ENCODE measurements at regions not wholly inside any gene's neighbourhood (a gene's known extent, or its start where the extent isn't known, plus 50 kb on each side); places are given as distances from the start of the nearest gene placed in this dataset.

DNA sequence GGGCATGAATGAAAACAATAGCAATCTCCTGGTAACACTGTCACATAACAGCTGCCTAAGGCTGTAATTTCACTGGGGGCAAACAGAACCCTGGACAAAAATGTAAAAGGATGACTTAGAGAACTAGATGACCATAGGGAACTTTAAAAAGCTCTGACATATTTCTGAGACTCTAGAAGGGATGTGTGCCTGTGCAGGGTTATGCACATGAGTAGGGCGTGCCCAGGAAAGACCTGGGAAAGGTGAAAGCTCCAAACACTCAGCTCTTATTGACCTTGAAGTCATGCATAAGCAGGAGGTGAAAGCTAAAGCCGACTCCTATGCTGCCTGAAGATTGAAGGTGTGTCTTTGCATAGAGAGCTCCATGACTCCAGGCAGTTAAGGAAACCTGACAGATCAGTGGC is 118.4 kb upstream of the BTBD3 start:
- Histone ChIP-seq H3K4me1 (ENCODE audit: control insufficient read depth, insufficient read depth, low read length) (no peaks in the 10 kb centered on the region), H3K9ac (ENCODE audit: control insufficient read depth, insufficient read depth, low read length) (no peak overlapping the region), H4K20me1 (ENCODE audit: control insufficient read depth, insufficient read depth) (no peaks in the 10 kb centered on the region), H3K27ac (ENCODE audit: control insufficient read depth, insufficient read depth) (no peak overlapping the region), H3K4me3 (no peak overlapping the region), H3K79me2 (ENCODE audit: control insufficient read depth, insufficient read depth, low read length) (no peaks in the 10 kb centered on the region), H2AFZ (ENCODE audit: control insufficient read depth, low read depth, low read length) (no peak overlapping the region), H3K27me3 (replicated peaks in 1 of 2; ENCODE audit: control insufficient read depth in 2 of 2, insufficient read depth in 2 of 2, low read length in 1 of 2) (no peaks in the 10 kb centered on the region), H3K36me3 (ENCODE audit: control insufficient read depth in 2 of 2, insufficient read depth in 2 of 2, low read length in 1 of 2) (no peaks in the 10 kb centered on the region), H3K4me2 (ENCODE audit: control insufficient read depth, insufficient read depth) (no peak overlapping the region), H3K9me3 (replicated peaks; ENCODE audit: control insufficient read depth, insufficient read depth, low read length) (no peaks in the 10 kb centered on the region)
- CTCF ChIA-PET, result interaction anchor here (1.5 kb wide), 1 partner anchor 10 kb away, joined by 4 read pairs; no protein-coding TSS in a partner anchor
- BruUV-seq (replicated peaks), result no TSS peak
- POLR2A ChIA-PET, result no interaction called here
- no peak for FAIRE-seq
- in situ Hi-C loops (cut with MboI) (no loop called here), intact Hi-C loops (cut with micrococcal nuclease; ENCODE audit: unreplicated experiment) (no loop called here)
- no peak for ATAC-seq
- RAD21 ChIA-PET (ENCODE audit: unreplicated experiment), result no interaction called here
- DNase-seq (ENCODE audit: low read depth, low spot score), result no peak
- SMC1A ChIA-PET (ENCODE audit: uncharacterized antibody, unreplicated experiment), result interaction anchor here (1.3 kb wide), 1 partner anchor 23 kb away, joined by 3 read pairs; no protein-coding TSS in a partner anchor
- WGBS (ENCODE audit: insufficient coverage, insufficient replicate concordance, low lambda C conversion rate, missing lambda C conversion rate), result 4% methylated on average over 2 of the region's 2 CpGs
- TF ChIP-seq SIX5 (IDR thresholded peaks at IDR 0.05; ENCODE audit: low read depth, low read length, severe bottlenecking) (no peak), CUX1 (IDR thresholded peaks at IDR 0.05; ENCODE audit: insufficient replicate concordance, low read depth, low read length) (no peak), TCF3 (IDR thresholded peaks at IDR 0.05; ENCODE audit: borderline replicate concordance, insufficient read depth, low read depth, low read length) (no peak), NRF1 (conservative IDR thresholded peaks at IDR 0.05; ENCODE audit: low read depth, low read length) (no peak), POU2F2 (IDR thresholded peaks at IDR 0.05; ENCODE audit: borderline replicate concordance, low read depth, low read length) (no peak), MTA3 (IDR thresholded peaks at IDR 0.05; ENCODE audit: borderline replicate concordance, low read length) (no peak), KAT2A (conservative IDR thresholded peaks at IDR 0.05; ENCODE audit: control insufficient read depth, low read depth, low read length) (no peak), RAD21 (IDR thresholded peaks at IDR 0.05; ENCODE audit: insufficient read depth, low read depth, low read length) (no peak), PKNOX1 (IDR thresholded peaks at IDR 0.05) (no peak), ZZZ3 (IDR thresholded peaks at IDR 0.05; ENCODE audit: control insufficient read depth, insufficient read length, low read depth) (no peak), SIN3A (IDR thresholded peaks at IDR 0.05; ENCODE audit: low read depth, low read length) (no peak), CHD4 (IDR thresholded peaks at IDR 0.05) (no peak), USF1 (IDR thresholded peaks at IDR 0.05; ENCODE audit: borderline replicate concordance, extremely low read length, insufficient read depth, low read depth, low read length) (no peak), NFYA (IDR thresholded peaks at IDR 0.05; ENCODE audit: borderline replicate concordance, low read depth, low read length) (no peak), CBFB (IDR thresholded peaks at IDR 0.05; ENCODE audit: low read depth) (no peak), ETV6 (conservative IDR thresholded peaks at IDR 0.05 in 1 of 2, IDR thresholded peaks at IDR 0.05 in 1 of 2; ENCODE audit: borderline replicate concordance in 1 of 2, low read depth in 1 of 2) (no peak), IRF3 (IDR thresholded peaks at IDR 0.05) (no peak)

Measured in GM12878 (cell line).